Suppressor macrophage (primary cell): ENCODE measurements at regions not wholly inside any gene's neighbourhood (a gene's known extent, or its start where the extent isn't known, plus 50 kb on each side); places are given as distances from the start of the nearest gene placed in this dataset.
"Not testable (repeated sequence)": the region's sequence is repeated elsewhere in the genome, so short reads cannot be mapped to it uniquely, and the experiment has no call there.

Source experiments
- DNase-seq, 4 experiments: peaks; one replicate each; pipeline ENCODE4 v3.0.0-alpha.2; 2020 to 2022

- DNase-seq = no peak
Measured at GRCh38 chr3:65030847-65031463, 343.2 kb upstream of the ADAMTS9 start.

- no peak for DNase-seq
Measured at GRCh38 chr3:65030014-65030627, 342.3 kb upstream of the ADAMTS9 start.

GRCh38 chr3:65029130-65029529, 341.3 kb upstream of the ADAMTS9 start:
- no peak for DNase-seq

- DNase-seq = no peak
Measured at GRCh38 chr3:65028024-65028423, 340.2 kb upstream of the ADAMTS9 start.

GRCh38 chr3:65027335-65027734, 339.5 kb upstream of the ADAMTS9 start:
- DNase-seq = no peak

GRCh38 chr3:65026151-65026550, 338.4 kb upstream of the ADAMTS9 start:
- DNase-seq = no peak

- no peak for DNase-seq
Measured at GRCh38 chr3:65024148-65024547, 336.3 kb upstream of the ADAMTS9 start.

GRCh38 chr3:65020281-65021160, 332.7 kb upstream of the ADAMTS9 start:
- DNase-seq = no peak

- DNase-seq = no peak
Measured at GRCh38 chr3:65019443-65020055, 331.7 kb upstream of the ADAMTS9 start.

GRCh38 chr3:65018801-65019200, 331.0 kb upstream of the ADAMTS9 start:
- DNase-seq = no peak

- no peak for DNase-seq
Measured at GRCh38 chr3:65017359-65017758, 329.6 kb upstream of the ADAMTS9 start.

GRCh38 chr3:65015711-65016110, 327.9 kb upstream of the ADAMTS9 start:
- no peak for DNase-seq

- no peak for DNase-seq
Measured at GRCh38 chr3:65013053-65013452, 325.3 kb upstream of the ADAMTS9 start.

GRCh38 chr3:65006300-65006739, 318.5 kb upstream of the ADAMTS9 start:
- no peak for DNase-seq

- no peak for DNase-seq
Measured at GRCh38 chr3:65005486-65005885, 317.7 kb upstream of the ADAMTS9 start.

GRCh38 chr3:65004795-65005295, 317.0 kb upstream of the ADAMTS9 start:
- no peak for DNase-seq

- DNase-seq = no peak
Measured at GRCh38 chr3:65004306-65004705, 316.5 kb upstream of the ADAMTS9 start.

GRCh38 chr3:65001119-65001518, 313.3 kb upstream of the ADAMTS9 start:
- not testable (repeated sequence) for DNase-seq

GRCh38 chr3:64998317-64998716, 310.5 kb upstream of the ADAMTS9 start:
- DNase-seq = no peak

GRCh38 chr3:64995857-64996551, 308.2 kb upstream of the ADAMTS9 start:
- no peak for DNase-seq

GRCh38 chr3:64993781-64994180, 306.0 kb upstream of the ADAMTS9 start:
- no peak for DNase-seq

- DNase-seq = no peak
Measured at GRCh38 chr3:64992530-64993285, 304.9 kb upstream of the ADAMTS9 start.
